ENCODE measurements at regions not wholly inside any gene's neighbourhood (a gene's known extent, or its start where the extent isn't known, plus 50 kb on each side); places are given as distances from the start of the nearest gene placed in this dataset.
A peak's percentile ranks its signal among the peaks of the same experiment; 100 is the strongest.

DNA sequence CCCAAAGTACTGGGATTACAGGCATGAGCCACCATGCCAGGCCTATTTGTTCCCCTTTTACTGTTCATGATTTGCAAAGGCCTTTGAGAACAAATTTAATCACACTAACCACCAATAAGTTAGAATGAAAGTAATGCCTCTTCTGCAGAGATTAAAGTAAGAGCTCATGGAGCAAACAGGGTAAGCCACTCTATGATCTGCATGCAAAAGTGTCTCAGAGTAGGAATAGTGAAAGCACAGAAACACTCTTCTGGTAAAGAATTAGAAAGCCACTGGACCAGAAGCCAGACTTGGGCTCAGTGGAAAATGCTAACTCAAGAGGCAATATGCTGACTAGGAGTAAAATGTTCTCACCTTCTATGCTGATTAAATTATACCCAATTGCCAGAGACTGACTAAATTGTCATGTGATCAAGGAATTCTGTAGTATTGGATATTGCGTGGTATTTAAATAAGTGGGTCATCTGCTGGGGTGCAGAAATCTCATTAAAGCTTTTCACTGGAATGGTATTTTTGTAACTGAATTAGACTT lies 235.3 kb upstream of the ERBB4 start:
- TF ChIP-seq CTCF (IDR thresholded peaks at IDR 0.05), result no peak
- H3K4me1 ChIP-seq (ENCODE audit: low read depth), result no peaks in the 10 kb centered on the region
- DNase-seq, result no peak
- H3K4me3 ChIP-seq, result no peak overlapping the region
- no peaks in the 10 kb centered on the region for H3K9me3 ChIP-seq
- H3K36me3 ChIP-seq (ENCODE audit: low read depth), result no peaks in the 10 kb centered on the region
- intact Hi-C loops (cut with DNase I, micrococcal nuclease), result loop anchor here in 1 of 2 donors (10.0 kb wide), 1 partner anchor 381 kb away; the partner anchor contains the start of gene IKZF2
- no peak for ATAC-seq

- TF ChIP-seq CTCF (IDR thresholded peaks at IDR 0.05), result no peak
- ATAC-seq, result no peak
- intact Hi-C loops (cut with DNase I, micrococcal nuclease), result loop anchor here in 1 of 2 donors (10.0 kb wide), 1 partner anchor 385 kb away; the partner anchor contains the start of gene IKZF2
Measured at GRCh38 chr2:212770240-212770639, 231.6 kb upstream of the ERBB4 start.

DNA sequence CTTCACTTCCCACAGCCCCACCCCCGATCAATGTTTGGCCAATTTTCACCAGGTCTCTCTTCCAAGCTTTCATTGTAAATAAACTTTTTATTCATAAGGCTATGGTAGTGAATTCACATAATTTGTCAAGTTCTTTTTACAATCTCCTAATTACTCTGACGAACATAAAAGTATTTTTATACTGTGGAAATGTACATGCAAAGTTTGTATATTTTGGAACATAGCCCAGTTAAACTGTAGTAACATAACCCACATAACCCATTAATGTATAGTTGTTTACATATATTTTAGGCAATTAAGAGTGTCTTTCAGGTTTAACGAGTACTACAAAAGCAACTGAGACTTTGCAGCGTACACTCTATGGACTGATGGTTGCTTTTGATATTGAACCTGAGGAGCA lies 228.3 kb upstream of the ERBB4 start:
- DNase-seq (no peak), ATAC-seq (peak; percentile 16)
- intact Hi-C loops (cut with DNase I, micrococcal nuclease), result no loop called here
- Histone ChIP-seq H3K36me3 (ENCODE audit: low read depth) (no peaks in the 10 kb centered on the region), H3K4me3 (no peak overlapping the region), H3K4me1 (ENCODE audit: low read depth) (no peaks in the 10 kb centered on the region), H3K9me3 (no peaks in the 10 kb centered on the region)
- no peak for TF ChIP-seq CTCF (IDR thresholded peaks at IDR 0.05)

More at GRCh38 chr2:212770240-212770639, 231.6 kb upstream of the ERBB4 start:
- Histone ChIP-seq H3K9me3 (no peaks in the 10 kb centered on the region), H3K4me1 (ENCODE audit: low read depth) (no peaks in the 10 kb centered on the region), H3K4me3 (no peak overlapping the region), H3K36me3 (ENCODE audit: low read depth) (no peaks in the 10 kb centered on the region)
- no peak for DNase-seq

- TF ChIP-seq CTCF (IDR thresholded peaks at IDR 0.05), result no peak
- no peaks in the 10 kb centered on the region for H3K36me3 ChIP-seq (ENCODE audit: low read depth)
- peaks cover 16% of the 10 kb centered on the region for H3K9me3 ChIP-seq
- DNase-seq (no peak), ATAC-seq (no peak)
- no peak overlapping the region for H3K4me3 ChIP-seq
- intact Hi-C loops (cut with DNase I, micrococcal nuclease), result no loop called here
- H3K4me1 ChIP-seq (ENCODE audit: low read depth), result no peaks in the 10 kb centered on the region
Measured at GRCh38 chr2:212752730-212753351, 214.2 kb upstream of the ERBB4 start.

- intact Hi-C loops (cut with DNase I, micrococcal nuclease), result no loop called here
- Histone ChIP-seq H3K4me1 (ENCODE audit: low read depth) (no peaks in the 10 kb centered on the region), H3K4me3 (no peak overlapping the region), H3K36me3 (ENCODE audit: low read depth) (no peaks in the 10 kb centered on the region), H3K9me3 (no peaks in the 10 kb centered on the region)
- no peak for TF ChIP-seq CTCF (IDR thresholded peaks at IDR 0.05)
- ATAC-seq (no peak), DNase-seq (no peak)
Measured at GRCh38 chr2:212745359-212745758, 206.8 kb upstream of the ERBB4 start.
